DMS53 (cell line): ENCODE measurements at regions not wholly inside any gene's neighbourhood (a gene's known extent, or its start where the extent isn't known, plus 50 kb on each side); places are given as distances from the start of the nearest gene placed in this dataset.
A peak's percentile ranks its signal among the peaks of the same experiment; 100 is the strongest.
"Not testable (repeated sequence)": the region's sequence is repeated elsewhere in the genome, so short reads cannot be mapped to it uniquely, and the experiment has no call there.

Experiments used
- DNase-seq: peaks from one replicate; lab custom pipeline; 2025; lab: John Stamatoyannopoulos, UW

- not testable (repeated sequence) for DNase-seq
Observed at GRCh38 chr21:31819692-31820091, 53.1 kb upstream of the HUNK start.

- DNase-seq, result not testable (repeated sequence)
Observed at GRCh38 chr21:31814356-31814755, 58.5 kb upstream of the HUNK start.

GRCh38 chr21:31813862-31814261 lies 59.0 kb upstream of the HUNK start:
- no peak for DNase-seq

DNA sequence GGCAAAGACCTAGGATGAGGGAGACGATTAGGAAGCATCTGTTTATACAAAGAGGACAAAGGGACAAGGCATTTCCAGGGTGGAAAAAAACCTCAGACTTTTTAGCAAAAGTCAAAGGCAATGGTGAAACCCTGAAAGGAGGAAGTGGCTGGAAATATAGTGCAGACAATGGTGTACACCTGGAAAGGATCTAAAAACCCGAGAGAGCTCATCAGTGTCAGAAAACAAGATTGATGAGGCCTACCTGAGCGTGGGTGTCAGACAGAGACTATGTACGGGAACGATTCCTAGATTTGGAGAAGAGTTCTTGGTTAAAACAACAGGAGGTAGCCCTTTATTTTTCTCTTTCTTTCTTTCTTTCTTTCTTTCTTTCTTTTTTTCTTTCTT lies 68.8 kb upstream of the HUNK start:
- peak; percentile 6 for DNase-seq

DNA sequence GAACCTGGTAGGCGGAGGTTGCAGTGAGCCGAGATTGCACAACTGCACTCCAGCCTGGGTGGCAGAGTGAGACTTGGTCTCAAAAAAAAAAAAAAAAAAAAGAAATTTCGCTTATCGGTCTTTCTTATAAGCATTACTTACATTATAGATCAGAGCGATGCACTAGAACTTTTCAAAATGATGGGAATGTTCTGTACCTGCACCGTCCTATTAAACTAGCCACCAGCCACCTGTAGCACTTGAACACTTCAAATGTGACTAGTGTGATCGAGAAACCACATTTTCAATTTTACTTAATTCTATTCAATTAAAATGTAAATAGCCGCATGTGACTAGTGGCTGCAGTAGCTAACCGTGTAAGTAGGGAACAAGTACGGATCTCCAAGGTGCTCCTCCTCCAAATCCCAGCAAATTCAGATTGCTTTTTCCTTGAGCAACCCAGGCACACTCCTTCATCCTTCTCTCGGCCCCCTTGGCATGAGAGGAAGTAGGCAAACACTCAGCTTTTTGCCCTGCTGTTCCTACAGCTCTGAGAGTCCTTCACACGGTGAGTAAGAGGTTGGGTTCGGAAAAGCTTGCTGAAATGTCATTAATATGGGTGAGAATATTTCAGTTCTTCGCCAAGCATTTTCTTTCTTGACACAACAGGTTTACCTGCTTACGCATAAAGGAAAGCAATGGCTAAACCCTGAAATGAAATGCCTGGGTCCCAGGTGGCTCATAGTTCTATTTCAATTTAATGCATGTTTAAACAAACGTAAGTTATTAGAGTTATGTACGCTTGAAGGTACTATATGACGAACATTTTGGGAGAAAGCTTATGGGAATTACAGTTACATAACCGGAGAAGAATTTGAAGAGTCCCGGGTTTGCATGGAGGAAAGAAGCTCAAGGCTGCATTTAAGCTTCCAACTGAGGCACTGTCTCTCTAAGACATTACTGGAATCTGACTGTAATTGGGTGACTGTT lies 69.5 kb upstream of the HUNK start:
- DNase-seq, result no peak

GRCh38 chr21:31802331-31802730 lies 70.4 kb upstream of the SCAF4 start:
- no peak for DNase-seq

DNA sequence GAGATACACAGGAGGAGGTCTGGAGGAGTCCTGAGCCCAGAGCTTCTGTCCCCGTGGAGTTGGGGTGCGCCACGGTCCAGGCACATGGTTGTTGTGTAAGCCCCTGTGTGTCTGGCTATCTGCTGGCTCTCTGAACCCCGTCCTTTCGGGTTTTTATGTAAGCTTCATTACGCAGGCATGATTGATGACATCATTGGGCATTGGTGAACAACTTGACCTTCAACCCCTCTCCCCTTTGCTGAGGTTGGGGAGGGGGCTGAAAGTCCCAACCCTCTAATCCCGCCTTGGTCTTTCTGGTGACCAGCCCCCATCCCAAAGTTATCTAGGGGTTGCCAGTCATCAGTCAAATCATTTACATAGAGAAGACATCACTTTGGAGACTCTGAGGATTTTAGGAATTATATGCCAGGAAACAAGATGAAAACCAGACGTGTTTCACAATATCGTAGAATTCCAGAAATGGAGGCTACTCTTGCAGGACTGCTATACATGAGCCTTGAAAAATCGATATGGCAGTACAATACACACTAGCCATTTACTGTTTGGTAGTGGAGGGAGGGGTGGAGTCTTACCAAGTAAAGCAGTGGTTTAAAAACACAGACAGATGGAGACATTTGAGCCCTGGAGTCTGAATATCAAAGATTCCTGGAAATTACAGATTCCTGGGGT lies 69.8 kb upstream of the SCAF4 start:
- no peak for DNase-seq

DNA sequence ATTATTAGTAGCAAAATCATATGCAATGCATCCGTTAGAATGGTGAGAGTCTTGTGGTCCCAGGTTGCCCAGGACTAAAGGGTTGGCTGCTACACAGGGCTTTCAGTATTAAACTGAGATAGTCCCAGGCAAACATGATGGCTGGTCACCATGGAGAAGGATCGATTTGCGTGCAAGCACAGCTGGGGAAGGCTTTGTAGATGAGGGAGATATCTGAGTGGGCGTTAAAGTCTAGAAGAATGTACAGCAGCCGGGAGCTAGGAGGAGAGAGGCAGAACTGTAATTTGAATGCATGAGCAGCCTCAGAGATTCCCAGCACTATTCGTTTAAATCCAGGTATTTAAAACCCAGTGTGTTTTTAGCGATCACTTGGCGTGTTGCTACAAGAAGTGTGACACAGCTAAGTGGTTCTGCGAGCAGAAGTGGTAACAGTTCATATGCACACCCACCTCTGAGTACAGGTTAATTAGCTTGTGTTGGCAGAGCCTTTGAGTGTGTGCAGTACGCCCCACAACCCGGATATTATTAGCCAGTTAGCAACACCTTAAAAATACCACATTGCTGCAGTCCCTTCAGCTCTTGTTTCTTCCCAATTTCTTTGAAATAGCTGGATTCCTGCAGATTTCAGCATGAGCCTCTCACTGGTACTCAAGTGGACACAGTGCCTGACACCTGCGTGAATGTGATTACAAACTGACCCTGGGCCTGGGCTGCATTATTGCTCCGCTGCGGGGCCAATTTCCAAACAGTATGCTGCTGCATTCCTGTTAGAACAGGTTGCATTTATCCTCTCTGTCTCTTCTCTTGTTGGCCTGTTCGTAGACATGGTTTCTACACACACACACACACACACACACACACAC lies 67.2 kb upstream of the SCAF4 start:
- no peak for DNase-seq

- no peak for DNase-seq
Observed at GRCh38 chr21:31795992-31796391, 64.1 kb upstream of the SCAF4 start.

DNA sequence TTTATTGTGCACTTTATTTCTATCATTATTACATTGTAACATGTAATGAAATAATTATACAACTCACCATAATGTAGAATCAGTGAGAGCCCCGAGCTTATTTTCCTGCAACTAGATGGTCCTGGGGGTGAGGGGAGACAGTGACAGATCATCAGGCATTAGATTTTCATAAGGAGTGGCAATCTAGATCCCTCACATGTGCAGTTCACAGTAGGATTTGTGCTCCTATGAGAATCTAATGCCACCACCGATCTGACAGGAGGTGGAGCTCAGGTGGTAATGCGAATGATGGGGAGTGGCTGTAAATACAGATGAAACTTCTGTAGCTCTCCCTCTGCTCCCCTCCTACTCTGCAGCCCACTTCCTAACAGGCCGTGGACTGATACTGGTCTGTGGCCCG lies 58.5 kb upstream of the SCAF4 start:
- not testable (repeated sequence) for DNase-seq

DNA sequence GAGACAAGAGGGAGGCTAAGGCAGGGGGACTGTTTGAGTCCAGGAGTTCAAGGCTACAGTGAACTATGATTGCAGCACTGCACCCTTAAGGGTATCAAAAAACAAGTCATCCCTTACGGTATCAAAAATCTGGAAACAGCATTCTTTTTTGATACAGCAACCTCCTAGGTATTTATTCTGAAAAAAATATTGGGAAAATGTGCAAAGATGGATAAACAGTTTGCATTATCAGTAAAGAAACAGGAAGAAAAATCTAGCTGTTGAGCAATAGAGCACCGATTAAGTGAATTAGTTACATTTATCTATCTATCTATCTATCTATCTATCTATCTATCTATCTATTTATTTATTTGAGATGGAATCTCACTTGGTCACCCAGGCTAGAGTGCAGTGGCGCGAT lies 56.7 kb upstream of the SCAF4 start:
- no peak for DNase-seq

GRCh38 chr21:31787691-31788090 lies 55.8 kb upstream of the SCAF4 start:
- DNase-seq, result not testable (repeated sequence)

DNA sequence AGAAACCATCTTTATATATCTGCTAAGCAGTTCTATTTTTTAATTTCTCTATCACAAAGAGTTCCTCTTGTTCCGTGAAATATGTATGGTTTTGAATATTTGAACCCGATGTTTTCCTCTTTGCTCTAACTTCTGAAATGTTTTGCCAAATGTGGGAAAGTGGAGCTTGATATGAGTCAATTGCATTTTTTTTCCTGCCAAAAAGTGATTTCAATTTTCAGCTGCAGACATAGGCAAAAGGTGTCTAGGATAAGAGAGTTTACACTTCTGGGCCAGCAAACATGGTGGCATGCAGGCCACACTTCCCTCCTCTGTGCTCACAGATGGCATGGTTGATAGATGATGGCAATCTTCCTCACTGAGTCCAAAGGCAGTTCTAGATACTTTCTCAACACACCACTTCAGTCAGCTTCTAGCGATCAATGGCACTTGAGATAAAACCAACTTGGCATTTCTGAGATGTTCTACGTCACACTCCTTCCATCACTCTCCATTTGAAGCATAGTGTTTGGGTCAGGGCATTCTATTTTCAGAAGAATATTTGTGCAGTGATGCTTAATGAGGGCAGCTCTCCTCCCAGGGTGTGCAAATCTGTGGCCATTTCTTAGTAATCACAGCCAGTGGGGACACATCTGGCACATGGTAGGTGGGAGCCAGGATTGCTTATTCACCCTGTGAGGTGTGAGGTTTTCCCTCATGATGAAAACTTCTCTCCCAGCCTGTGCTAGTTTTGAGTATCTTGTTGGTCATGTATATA lies 54.4 kb upstream of the SCAF4 start:
- DNase-seq, result no peak

- peak; percentile 83 for DNase-seq
Observed at GRCh38 chr21:31785237-31786163, 53.6 kb upstream of the SCAF4 start.

GRCh38 chr21:31781737-31782136 lies 49.8 kb upstream of the SCAF4 start:
- DNase-seq, result peak; percentile 3
